ENCODE measurements at regions not wholly inside any gene's neighbourhood (a gene's known extent, or its start where the extent isn't known, plus 50 kb on each side); places are given as distances from the start of the nearest gene placed in this dataset.
A peak's percentile ranks its signal among the peaks of the same experiment; 100 is the strongest.

DNA sequence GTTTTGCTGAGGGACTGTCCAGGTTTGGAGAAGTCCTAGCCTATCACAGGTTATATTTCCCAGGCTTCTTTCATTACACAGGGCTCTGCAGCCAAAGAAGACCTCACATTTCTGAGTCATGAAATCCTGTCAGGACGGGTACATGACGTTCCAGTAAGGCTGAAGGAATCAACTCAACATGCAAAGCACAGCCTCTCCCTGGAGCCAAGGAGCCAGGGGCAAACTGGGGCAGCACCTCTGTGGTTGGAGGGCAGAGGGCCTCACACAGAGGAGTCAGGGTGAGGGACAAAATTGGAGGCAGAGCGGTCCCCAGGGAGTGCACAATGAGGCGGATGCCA is 116.3 kb upstream of the GDF10 start:
- Histone ChIP-seq H3K27me3 (no peaks in the 10 kb centered on the region), H3K4me1 (peaks cover 5 to 20% (median 12%) of the 10 kb centered on the region in 3 donors), H3K27ac (peak overlapping the region; percentile 2 to 58 (median 31)), H3K4me3 (no peak overlapping the region), H3K9me3 (no peaks in the 10 kb centered on the region), H3K36me3 (no peaks in the 10 kb centered on the region)
- 53 to 64% methylated on average over 3 to 4 of the region's 4 CpGs for WGBS, 2 donors
- no peak for TF ChIP-seq CTCF (IDR thresholded peaks at IDR 0.05)
- no peak for TF ChIP-seq POLR2A (IDR thresholded peaks at IDR 0.05)
- no peak for DNase-seq
- intact Hi-C loops (cut with DNase I) = no loop called here

DNA sequence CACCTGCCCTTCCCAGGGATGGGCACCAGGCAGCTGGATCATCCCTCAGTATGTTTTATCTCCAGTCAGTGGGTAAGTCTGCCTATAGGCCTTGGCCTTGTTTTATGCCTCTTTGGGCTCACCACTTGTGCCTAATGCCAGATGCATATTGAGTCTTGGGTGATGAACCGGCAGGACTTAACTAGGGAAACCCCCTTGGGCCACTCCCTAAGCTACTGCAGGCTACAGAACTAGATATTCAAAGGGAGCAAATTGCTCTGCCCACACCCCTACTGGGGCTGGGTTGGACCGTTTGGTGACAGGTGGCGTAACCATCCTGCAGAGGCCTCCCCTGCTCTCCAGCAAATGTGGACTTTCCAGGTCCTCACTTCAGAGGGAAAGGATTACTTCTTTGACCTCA is 115.7 kb upstream of the GDF10 start:
- intact Hi-C loops (cut with DNase I) = no loop called here

GRCh38 chr10:47184724-47185330 is 115.2 kb upstream of the GDF10 start:
- DNase-seq = no peak
- Histone ChIP-seq H3K4me3 (no peak overlapping the region), H3K36me3 (no peaks in the 10 kb centered on the region), H3K27ac (no peak overlapping the region), H3K9me3 (no peaks in the 10 kb centered on the region), H3K27me3 (no peaks in the 10 kb centered on the region), H3K4me1 (peaks cover 5 to 20% (median 12%) of the 10 kb centered on the region in 3 donors)
- WGBS, 2 donors = 92 to 100% methylated on average over 8 of the region's 11 CpGs
- intact Hi-C loops (cut with DNase I) = no loop called here
- no peak for TF ChIP-seq CTCF (IDR thresholded peaks at IDR 0.05)
- TF ChIP-seq POLR2A (IDR thresholded peaks at IDR 0.05) = no peak

More for the DNA sequence above, 115.7 kb upstream of the GDF10 start:
- Histone ChIP-seq H3K36me3 (no peaks in the 10 kb centered on the region), H3K27me3 (no peaks in the 10 kb centered on the region), H3K27ac (peak overlapping the region in 2 of 4 donors; percentile 57 to 58), H3K4me3 (no peak overlapping the region), H3K4me1 (peaks cover 5 to 20% (median 12%) of the 10 kb centered on the region in 3 donors), H3K9me3 (no peaks in the 10 kb centered on the region)
- DNase-seq = no peak
- no peak for TF ChIP-seq POLR2A (IDR thresholded peaks at IDR 0.05)
- TF ChIP-seq CTCF (IDR thresholded peaks at IDR 0.05) = no peak
- no CpG with 5 or more reads among the region's 3 CpGs for WGBS, 2 donors

- no peak for TF ChIP-seq POLR2A (IDR thresholded peaks at IDR 0.05)
- no peak for TF ChIP-seq CTCF (IDR thresholded peaks at IDR 0.05)
- no peaks in the 10 kb centered on the region for H3K9me3 ChIP-seq
- H3K27me3 ChIP-seq = no peaks in the 10 kb centered on the region
- H3K4me3 ChIP-seq = no peak overlapping the region
- 92 to 96% methylated on average over 5 to 7 of the region's 7 CpGs for WGBS, 2 donors
- H3K4me1 ChIP-seq = peaks cover 5 to 20% (median 12%) of the 10 kb centered on the region in 3 donors
- H3K27ac ChIP-seq = no peak overlapping the region
- DNase-seq = no peak
- no peaks in the 10 kb centered on the region for H3K36me3 ChIP-seq
- intact Hi-C loops (cut with DNase I) = no loop called here
Measured at GRCh38 chr10:47186941-47187340, 113.1 kb upstream of the GDF10 start.

DNA sequence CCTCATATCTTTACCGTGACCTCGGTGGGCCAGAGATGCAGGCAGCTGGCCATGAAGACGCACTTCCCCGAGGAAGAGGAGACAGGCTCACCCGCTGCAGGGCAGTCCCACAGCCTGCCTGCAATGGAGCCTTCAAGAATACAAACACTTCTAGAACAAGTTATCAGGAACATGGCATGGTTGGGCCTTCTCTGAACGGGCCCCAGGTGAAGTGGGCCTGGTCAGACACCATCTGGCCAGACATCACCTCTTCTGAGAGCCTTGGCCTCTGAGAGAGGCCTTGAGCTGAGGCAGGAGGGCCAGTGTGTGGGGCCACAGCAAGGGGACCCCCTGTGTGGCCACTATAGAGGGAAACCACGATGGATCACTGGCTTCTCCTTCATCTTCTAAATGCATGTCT is 112.4 kb upstream of the GDF10 start:
- 77% methylated on average over 4 of the region's 7 CpGs; no CpG with 5 or more reads in 1 of the 2 donors for WGBS, 2 donors
- no peaks in the 10 kb centered on the region for H3K36me3 ChIP-seq
- H3K4me3 ChIP-seq = no peak overlapping the region
- H3K27ac ChIP-seq = no peak overlapping the region
- no peaks in the 10 kb centered on the region for H3K27me3 ChIP-seq
- no peak for TF ChIP-seq POLR2A (IDR thresholded peaks at IDR 0.05)
- no peak for DNase-seq
- H3K9me3 ChIP-seq = no peaks in the 10 kb centered on the region
- intact Hi-C loops (cut with DNase I) = no loop called here
- H3K4me1 ChIP-seq = peaks cover 5 to 20% (median 12%) of the 10 kb centered on the region in 3 donors

DNA sequence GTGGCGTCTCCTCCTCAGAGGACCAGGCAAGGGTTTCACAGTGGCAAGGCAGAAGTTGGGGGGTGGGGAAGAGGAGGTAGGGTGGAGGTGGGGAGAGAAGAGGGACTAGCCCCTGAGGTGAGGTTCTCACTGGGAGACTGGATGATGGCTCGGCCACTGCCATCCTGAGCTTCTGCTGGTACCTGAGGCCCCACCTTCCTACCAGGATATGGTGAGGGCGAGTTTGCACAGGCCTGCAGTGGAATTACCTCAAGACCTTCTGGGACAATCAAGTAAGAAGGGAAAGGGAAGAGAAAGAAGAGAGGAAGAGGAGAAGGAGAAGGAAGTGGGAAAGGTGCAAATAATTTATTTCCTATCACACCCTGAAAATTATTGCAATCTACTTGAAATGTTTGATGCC is 111.8 kb upstream of the GDF10 start:
- intact Hi-C loops (cut with DNase I) = no loop called here

More for the DNA sequence above, 111.8 kb upstream of the GDF10 start:
- WGBS, 2 donors = 38 to 75% methylated on average over 2 of the region's 3 CpGs
- Histone ChIP-seq H3K27ac (no peak overlapping the region), H3K4me3 (no peak overlapping the region), H3K4me1 (peaks cover 5 to 16% (median 10%) of the 10 kb centered on the region in 3 donors), H3K36me3 (no peaks in the 10 kb centered on the region), H3K9me3 (no peaks in the 10 kb centered on the region), H3K27me3 (no peaks in the 10 kb centered on the region)
- no peak for DNase-seq
- TF ChIP-seq CTCF (IDR thresholded peaks at IDR 0.05) = no peak
- no peak for TF ChIP-seq POLR2A (IDR thresholded peaks at IDR 0.05)
